ENCODE measurements at regions not wholly inside any gene's neighbourhood (a gene's known extent, or its start where the extent isn't known, plus 50 kb on each side); places are given as distances from the start of the nearest gene placed in this dataset.

GRCh38 chr6:41406728-41407489 is 71.5 kb downstream of the NCR2 start:
- TF ChIP-seq CTCF (IDR thresholded peaks at IDR 0.05) (no peak), POLR2A (IDR thresholded peaks at IDR 0.05) (no peak)
